G401.6 (cell line): ENCODE measurements at regions not wholly inside any gene's neighbourhood (a gene's known extent, or its start where the extent isn't known, plus 50 kb on each side); places are given as distances from the start of the nearest gene placed in this dataset.
A peak's percentile ranks its signal among the peaks of the same experiment; 100 is the strongest.
"Not testable (repeated sequence)": the region's sequence is repeated elsewhere in the genome, so short reads cannot be mapped to it uniquely, and the experiment has no call there.

Experiments
- FAIRE-seq: peaks from 2 replicates; lab custom pipeline; 2012; peaks lifted over from hg19 to GRCh38; lab: Jason Lieb, UNC

DNA sequence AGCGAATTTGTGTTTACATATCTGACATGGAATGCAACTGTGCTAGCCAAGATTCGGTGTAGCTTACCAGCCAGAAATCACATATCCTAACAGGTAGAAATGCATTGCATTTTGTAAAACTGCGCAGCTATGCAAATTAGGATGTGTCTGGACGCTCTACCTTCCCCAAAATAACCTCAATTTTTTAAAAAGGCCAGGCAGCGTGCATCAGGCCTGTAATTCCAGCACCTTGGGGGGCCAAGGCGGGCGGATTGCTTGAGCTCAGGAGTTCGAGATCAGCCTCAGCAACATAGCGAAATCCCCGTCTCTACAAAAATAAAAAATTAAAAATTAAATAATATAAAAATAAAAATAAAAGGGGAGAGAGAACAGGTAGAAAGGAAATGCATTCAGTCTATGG is 305.0 kb downstream of the TYW1 start:
- no peak for FAIRE-seq

DNA sequence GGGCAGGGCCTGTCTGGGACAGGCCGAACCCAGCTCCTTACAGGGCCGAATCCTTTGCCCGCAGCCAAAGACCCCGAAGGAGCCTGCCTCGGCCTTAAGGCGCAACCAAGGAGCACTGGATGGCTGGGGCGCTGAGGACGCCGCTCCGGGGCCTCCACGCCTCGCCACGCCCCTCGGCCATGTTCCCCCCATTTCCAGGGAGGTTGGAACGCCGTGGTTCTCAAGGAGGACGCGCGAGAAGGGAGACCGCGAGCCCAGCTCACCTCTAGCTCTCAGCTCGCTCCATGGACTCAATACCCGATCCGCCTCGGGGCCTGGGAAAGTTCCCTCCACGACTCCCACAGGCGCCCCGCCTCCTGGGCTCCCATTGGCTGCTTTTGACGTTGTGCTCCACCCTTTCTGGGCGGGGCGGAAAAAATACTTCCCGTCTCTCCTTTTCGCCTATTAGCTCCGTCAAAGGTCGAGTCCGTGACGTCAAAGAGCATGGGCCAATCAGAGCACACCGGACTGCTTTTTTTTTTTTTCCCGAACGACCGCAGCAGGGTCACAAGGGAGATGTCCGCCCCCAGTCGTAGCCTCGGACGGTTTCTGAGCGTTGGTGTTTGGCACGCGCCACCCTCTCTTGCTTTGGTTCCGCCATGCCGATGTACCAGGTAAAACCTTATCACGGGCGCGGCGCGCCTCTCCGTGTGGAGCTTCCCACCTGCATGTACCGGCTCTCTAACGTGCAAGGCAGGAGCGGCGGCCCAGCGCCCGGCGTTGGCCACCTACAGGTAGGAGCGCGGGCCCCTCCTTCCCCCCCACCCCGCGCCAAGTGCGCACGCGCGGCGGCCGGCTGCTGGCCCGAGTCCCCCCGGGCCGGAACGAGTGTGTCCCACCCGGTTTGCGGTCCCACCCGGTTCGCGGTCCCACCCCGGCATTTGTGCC is 305.7 kb downstream of the TYW1 start:
- FAIRE-seq, result peak; percentile 98

DNA sequence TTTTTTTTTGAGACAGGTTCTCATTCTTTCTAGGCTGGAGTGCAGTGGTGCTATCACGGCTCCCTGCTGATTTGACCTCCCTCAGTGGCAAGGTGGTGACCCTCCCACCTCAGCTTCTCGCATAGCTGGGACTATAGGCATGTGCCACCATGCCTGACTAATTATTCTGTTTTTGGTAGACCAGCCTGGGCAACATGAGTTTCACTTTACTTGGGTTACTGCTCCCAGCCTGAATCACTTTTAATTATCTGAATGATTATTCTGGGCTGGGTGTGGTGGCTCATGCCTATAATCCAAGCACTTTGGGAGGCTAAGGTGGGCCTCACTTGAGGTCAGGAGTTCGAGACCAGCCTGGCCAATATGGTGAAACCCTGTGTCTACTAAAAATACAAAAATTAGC is 308.2 kb downstream of the TYW1 start:
- FAIRE-seq, result not testable (repeated sequence)

DNA sequence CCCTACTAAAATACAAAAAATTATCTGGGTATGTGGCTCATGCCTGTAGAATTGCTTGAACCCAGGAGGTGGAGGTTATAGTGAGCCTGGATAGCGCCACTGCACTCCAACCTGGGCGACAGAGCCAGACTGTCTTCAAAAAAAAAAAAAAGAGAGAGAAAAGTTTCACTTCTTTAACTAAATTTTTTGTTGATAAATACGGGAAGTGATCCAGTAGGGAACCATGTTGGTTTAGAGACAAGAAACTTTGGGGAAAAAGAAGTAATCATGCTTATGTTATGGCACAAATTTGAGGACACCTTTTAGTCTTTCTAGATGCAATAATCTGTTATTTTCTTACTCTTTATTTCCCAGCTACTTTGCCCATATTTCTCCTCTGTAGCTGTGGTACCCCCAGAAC is 309.7 kb downstream of the TYW1 start:
- FAIRE-seq, result no peak

DNA sequence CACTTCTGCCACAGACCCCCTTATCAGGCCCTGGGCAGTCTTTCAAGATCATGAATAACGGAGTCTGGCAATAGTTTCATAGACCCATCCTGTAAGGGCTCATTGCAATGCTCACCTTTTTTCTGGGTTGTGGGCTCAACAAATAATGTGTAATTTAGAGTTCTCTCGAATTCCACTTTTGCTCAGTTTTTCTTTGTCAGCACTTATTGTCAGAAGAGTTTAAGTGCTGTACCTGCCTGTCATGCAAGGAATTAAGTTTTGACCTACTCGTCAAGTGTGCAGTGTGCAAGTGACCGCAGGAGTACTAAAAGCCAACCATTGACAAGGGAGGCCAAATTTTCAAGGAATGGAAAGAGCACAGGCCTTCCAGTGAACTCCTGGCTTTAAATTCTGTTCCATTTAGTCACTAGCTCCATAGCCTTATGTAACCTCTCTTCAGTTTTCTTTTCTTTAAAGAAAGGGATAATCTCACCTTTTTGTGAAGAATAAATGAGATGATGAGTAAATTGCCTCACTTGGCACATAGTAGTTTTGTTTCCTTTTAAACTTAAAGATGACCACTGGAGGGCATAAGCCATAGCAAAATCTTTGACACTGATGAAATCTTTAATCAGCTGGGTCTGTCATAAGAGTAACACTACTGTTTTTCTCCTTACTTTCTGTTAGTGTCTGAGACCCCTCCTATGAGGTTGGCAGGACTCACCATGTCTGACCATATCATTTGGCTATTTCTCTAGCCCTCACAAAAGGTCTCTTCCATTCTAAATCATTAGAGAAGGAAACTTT is 313.3 kb downstream of the TYW1 start:
- no peak for FAIRE-seq

DNA sequence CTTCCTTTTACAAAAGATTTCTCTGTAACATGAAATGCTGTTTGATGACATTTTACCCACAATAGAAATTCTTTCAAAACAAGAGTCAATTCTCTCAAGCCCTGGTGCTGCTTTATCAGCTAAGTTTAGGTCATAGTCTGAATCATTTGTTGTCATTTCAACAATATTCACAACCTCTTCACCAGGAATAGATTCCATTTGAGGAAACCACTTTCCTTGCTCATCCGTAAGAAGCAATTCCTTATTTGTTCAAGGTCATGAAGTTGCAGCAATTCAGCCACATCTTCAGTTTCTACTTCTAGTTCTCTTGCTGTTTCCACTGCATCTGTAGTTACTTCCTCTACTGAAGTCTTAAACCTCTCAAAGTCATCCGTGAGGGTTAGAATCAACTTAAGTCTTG is 315.3 kb downstream of the TYW1 start:
- FAIRE-seq, result no peak

DNA sequence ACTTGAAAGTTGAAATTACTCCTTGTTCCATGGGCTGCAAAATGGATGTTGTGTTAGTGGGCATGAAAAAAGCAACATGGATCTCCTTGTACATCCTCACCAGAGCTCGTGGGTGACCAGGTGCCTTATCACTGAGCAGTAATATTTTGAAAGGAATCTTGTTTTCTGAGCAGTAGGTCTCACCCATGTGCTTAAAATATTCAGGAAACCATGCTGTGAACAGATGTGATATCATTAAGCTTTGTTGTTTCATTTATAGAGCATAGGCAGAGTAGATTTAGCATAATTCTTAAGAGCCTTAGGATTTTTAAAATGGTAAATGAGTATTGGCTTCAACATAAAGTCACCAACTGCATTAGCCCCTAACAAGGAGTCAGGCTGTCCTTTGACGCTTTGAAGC is 316.6 kb downstream of the TYW1 start:
- FAIRE-seq, result no peak

DNA sequence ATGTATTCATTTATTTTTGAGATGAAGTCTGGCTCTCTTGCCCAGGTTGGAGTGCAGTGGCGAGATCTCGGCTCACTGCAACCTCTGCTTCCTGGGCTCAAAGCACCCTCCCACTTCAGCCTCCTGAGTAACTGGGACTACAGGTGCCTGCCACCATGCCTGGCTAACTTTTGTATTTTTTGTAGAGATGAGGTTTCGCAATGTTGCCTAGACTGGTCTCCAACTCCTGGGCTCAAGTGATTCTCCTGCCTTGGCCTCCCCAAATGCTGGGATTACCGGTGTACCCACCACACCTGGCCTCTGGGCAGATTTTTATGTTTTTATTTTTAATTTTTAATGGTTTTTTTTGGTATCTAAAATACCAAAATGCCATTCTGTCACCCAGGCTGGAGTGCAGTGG is 320.3 kb downstream of the TYW1 start:
- FAIRE-seq, result not testable (repeated sequence)

DNA sequence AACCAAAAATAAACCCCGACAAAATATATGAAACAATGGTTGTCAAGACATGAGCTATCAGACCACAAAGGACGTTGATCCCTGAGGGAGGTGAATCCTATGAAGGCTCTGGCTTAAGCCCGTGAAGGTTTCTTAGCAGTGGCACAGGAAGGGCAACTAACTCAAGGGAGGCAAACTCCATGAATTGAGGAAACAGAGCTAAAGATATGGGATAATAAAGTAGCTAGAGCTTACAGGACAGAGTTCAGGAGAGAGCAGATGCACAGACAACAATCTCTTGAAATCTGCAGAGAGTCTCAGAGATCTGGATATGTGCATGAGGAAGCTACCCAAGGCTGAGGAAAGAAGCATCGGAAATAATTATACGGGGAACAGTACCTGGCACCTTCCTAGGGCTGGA is 331.6 kb downstream of the TYW1 start:
- not testable (repeated sequence) for FAIRE-seq

DNA sequence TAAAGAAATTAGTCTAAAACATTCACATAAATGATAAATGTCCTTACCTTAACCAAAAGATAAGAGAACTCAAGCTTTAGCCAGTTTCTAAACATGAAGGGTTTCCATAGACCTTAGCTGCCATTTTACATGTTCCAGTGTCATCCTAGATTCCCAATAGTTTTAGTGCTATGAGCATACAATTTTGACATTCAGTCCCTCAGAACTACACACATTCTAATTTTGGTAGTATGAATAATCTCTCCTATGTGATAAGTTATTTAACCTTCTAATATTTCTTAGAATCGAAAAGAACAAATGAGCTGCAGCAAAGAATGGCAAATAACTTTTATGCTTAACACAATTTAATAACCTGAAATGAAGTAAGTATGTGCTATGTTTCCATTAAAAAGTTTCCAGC is 338.5 kb downstream of the TYW1 start:
- peak; percentile 65 for FAIRE-seq

DNA sequence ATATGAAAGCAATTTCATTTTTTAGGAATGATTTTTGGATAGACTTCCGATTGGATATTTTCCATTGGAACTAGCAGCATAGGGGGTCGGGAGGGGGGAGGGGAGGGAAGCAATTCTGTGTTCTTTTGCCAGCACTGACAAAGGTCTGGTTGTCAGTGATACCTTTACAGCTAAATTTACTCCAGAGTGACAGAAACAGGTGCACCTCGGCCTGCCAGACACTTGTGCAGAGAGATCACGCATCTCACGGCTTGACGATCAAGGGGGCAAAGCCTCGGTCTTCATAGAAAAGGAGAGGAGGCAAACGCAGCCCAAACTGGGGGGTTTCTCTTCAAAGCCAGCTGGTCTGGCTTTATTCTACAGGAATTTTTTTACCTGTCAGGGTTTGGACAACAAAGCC is 339.0 kb downstream of the TYW1 start:
- not testable (repeated sequence) for FAIRE-seq

DNA sequence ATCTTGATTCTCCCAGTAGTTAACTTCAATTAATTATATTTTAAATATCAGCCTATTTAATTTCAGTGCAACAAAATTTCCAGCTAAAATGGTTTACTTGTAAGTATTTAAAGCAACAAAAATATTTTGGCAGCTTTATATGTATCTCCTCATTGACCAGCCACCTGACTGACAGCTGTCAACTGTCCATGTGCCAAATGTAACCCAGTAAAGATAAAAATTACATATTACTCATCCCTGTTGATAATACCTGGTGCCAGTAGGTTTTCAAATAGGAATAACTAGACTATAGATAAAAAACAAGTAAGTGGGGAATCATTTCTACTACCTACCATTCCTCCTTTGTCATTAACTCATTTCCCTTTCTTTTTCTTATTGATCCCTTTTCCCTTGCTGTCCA is 341.9 kb downstream of the TYW1 start:
- FAIRE-seq, result not testable (repeated sequence)

DNA sequence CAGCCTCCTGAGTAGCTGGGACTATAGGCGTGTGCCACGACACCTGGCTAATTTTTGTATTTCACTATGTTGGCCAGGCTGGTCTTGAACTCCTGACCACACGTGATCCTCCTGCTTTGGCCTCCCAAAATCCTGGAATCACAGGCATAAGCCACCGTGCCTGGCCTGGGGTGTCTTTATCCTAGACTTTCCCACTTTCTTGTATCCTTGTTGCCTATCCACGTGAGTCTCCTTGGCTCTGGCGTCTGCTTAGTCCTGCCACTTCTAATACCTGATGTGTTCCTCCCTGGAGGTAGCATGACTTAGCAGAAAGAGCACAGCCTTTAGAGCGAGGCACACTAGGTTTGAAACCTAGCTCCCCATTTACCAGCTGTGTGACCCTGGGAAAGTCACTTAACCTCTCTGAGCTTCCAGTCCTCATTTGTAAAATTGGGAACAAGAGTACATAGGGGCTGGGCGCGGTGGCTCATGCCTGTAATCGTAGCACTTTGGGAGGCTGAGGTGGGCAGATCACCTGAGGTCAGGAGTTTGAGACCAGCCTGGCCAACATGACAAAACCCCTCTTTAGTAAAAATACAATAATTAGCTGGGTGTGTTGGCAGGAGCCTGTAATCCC is 344.6 kb downstream of the TYW1 start:
- no peak for FAIRE-seq

DNA sequence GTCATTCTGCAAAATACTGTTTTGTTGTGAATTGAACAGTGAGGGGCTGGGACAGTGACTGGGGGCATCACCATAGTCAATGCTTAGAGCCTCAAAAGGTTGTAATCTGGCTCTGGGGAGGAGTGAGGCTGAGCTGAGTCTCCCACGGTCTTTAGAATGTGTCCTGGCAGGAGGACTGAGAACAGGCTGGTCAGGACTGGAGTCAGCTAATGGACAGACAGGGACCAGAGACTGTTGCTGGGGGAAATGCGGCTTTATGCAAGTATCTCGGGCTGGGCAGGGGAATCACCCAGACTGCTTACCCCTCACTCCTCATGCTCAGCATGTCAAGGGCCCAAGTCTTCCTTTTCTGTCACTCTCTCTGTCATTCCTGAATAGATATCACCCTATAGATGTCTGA is 346.5 kb downstream of the TYW1 start:
- FAIRE-seq, result no peak

DNA sequence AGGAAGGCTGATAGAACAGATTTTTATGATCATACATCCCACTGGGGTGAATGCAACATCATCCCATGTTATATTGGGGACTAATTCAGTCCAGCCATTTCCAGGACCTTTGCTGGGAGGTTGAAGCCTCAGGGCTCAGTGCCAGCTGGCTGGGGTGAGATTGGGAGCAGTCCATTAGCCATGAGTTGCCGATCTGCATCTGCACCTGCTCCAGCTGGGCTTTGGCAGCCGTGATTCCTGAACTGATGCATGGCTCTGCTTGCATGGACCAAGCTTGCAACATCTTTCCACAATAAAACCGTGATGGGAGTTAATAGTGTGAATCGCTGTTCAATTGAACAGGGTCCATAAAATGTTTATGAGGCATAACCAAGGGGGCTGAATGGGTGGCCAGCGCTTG is 346.9 kb downstream of the TYW1 start:
- FAIRE-seq, result no peak

DNA sequence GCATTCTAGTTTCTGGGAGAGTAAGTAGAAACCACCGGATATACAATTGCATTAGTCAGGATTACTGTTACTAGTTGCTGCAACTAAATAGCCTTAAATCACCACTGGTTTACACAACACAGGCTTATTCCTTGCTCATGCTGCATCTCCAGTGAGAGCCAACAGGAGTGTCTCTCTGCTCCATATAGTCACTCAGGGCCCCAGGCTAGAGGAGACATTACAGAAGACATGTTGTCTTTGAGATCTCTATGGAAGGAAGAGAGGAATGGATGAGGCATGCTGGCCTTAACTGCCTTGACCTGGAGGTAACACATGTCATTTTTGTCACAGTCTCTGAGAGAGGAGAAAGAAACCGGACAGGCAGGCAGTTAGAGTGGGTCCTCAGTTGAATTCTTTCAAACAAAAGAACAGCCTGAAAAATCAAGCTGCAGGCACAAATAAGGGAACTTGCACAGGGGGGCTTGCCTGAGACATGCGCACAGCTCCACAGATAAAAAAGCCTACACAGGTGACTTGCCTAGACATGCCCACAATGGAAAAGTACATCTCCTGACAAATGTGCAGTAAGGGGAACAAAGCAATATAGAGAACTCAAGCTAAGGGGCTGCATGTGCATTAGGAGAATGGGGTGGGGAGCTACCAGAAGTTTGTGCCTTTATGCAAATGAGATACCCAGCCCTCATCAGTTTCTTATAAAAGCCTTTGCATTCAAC is 348.0 kb downstream of the TYW1 start:
- FAIRE-seq, result no peak

DNA sequence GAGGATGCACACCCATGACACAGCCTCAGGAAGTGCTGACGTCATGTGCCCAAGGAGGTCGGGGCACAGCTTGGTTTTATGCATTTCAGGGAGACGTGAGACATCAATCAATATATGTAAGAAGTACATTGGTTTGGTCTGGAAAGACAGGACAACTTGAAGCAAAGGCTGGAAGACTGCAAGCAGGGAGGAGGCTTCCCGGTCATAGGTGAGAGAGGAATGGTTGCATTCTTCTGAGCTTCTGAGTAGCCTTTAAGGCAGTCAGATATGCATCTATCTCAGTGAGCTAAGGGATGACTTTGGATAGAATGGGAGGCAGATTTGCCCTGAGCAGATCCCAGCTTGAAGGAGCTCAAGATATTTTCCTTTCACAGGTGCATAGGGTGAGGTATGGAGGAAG is 349.5 kb downstream of the TYW1 start:
- FAIRE-seq, result no peak

DNA sequence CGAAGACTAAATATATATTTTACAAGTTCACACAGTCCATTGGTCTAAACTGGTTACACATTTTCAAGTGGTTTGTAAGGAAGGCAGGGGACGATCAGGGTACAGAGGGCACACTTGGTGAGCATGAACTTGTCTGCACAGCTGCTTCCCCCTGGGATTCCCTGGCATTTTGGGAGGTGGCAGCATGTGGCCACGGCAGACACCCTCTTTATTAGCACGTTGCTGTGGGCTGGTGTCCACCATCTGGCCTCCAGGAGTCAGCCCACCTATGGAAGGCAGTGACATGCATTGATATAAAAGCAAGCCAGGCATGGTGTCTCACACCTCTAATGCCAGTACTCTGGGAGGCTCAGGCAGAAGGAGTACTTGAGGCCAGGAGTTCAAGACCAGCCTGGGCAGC is 350.2 kb downstream of the TYW1 start:
- FAIRE-seq, result no peak

DNA sequence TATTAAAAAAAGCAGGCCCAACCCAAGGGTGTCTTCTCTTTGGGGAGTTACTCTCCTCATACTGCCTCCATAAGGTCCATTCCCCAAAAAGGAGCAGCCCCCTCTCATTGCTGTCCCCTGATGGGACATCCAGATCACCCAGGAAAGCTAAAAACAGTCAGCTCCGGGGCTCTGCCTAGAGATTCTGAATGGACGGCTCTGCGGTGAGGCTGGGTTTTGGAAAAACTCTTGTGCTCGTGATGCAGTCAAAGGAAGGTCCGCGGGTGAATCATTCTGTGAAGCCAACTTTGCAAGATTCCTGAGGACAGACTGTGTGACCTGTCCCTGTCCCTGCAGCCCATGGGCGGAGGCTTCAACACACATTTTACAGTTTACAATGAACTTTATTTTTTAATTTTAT is 351.5 kb downstream of the TYW1 start:
- FAIRE-seq, result no peak

DNA sequence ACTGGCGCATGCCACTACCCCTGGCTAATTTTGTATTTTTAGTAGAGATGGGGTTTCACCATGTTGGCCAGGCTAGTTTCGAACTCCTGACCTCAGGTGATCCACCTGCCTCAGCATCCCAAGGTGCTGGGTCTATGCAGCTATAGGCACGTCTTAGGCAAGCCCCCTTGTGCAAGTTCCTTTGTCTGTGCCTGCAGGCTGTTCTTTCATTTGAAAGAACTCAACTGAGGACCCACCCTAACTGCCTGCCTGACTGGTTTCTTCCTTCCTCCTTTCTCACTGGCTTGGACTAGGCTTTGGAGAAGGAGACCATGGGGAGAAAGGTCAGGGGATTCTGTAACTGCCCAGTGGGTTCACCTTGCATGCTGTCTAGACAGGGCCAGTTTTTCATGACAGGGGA is 361.0 kb downstream of the TYW1 start:
- FAIRE-seq, result not testable (repeated sequence)

DNA sequence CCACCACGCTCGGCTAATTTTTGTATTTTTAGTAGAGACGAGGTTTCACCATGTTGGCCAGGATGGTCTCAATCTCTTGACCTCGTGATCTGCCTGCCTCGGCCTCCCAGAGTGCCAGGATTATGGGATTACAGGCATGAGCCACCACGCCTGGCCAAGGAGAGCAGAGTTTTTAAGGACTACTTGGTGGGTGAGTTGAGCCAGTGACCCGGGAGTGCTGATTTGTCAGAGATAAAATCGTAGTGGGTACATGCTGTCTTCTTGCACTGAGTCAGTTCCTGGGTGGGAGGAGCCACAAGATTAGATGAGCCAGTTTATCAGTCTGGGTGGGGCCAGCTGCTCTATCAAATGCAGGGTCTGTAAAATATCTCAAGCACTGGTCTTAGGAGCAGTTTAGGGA is 361.7 kb downstream of the TYW1 start:
- not testable (repeated sequence) for FAIRE-seq

DNA sequence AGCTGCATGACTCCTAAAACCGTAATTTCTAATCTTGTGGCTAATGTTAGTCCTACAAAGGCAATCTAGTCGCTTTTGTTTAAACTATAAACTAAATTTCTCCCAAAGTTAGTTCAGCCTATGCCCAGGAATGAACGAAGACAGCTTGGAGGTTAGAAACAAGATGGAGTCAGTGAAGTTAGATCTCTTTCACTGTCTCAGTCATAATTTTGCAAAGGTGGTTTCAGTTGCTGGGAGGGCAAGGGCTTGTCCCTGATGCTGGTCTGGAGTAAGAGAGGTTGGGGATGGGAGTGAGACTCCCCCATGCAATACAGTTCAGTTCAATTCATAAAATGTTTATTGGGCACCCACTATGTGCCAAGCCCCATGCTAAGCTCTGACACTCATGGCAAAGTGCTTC is 362.1 kb downstream of the TYW1 start:
- FAIRE-seq, result not testable (repeated sequence)
